Activated naive CD4-positive, alpha-beta T cell treated with anti-CD3 and anti-CD28 coated beads for 36 hours (primary cell): ENCODE measurements at regions not wholly inside any gene's neighbourhood (a gene's known extent, or its start where the extent isn't known, plus 50 kb on each side); places are given as distances from the start of the nearest gene placed in this dataset.

Experiments
- CTCF ChIA-PET: fragments of 350-600 bp; sonication (Branson Sonifier 250); formaldehyde crosslinking; loops from one replicate; lab custom pipeline; 2021; ENCODE audit warnings: antibody characterized with exemption; lab: Charles Lee
- DNase-seq: peaks from one replicate; pipeline ENCODE4 v3.0.0-alpha.2; 2020
- H3K27ac Mint-ChIP-seq: one replicate; pipeline ENCODE4 v1.8.0; 2021; ENCODE audit warnings: mild to moderate bottlenecking, mixed read lengths
- H3K27me3 Mint-ChIP-seq: one replicate; pipeline ENCODE4 v1.8.0; 2021; ENCODE audit warnings: low read depth, mixed read lengths
- H3K36me3 Mint-ChIP-seq: one replicate; pipeline ENCODE4 v1.8.0; 2021; ENCODE audit warnings: low read depth, mixed read lengths
- H3K4me1 Mint-ChIP-seq: one replicate; pipeline ENCODE4 v1.8.0; 2021; ENCODE audit warnings: low read depth, mixed read lengths
- H3K4me3 Mint-ChIP-seq: one replicate; pipeline ENCODE4 v1.8.0; 2021; ENCODE audit warnings: mild to moderate bottlenecking, moderate library complexity, mixed read lengths
- H3K9me3 Mint-ChIP-seq: one replicate; pipeline ENCODE4 v1.8.0; 2021; ENCODE audit warnings: mixed read lengths
- intact Hi-C: fragments of 100-400 bp; cut with micrococcal nuclease; formaldehyde crosslinking; loops from one replicate; pipeline ENCODE4 v1.15.1; 2023

GRCh38 chr7:35528381-35528977 is 166.5 kb downstream of the HERPUD2 start:
- CTCF ChIA-PET = no interaction called here

GRCh38 chr7:35526645-35527044 is 168.3 kb downstream of the HERPUD2 start:
- no peak overlapping the region for H3K4me3 Mint-ChIP-seq
- CTCF ChIA-PET = no interaction called here
- no peaks in the 10 kb centered on the region for H3K9me3 Mint-ChIP-seq
- peaks cover 4% of the 10 kb centered on the region for H3K27me3 Mint-ChIP-seq
- H3K4me1 Mint-ChIP-seq = no peaks in the 10 kb centered on the region
- intact Hi-C loops = no loop called here
- no peaks in the 10 kb centered on the region for H3K36me3 Mint-ChIP-seq
- DNase-seq = no peak
- H3K27ac Mint-ChIP-seq = no peak overlapping the region

More at GRCh38 chr7:35528381-35528977, 166.5 kb downstream of the HERPUD2 start:
- intact Hi-C loops = no loop called here
- no peak overlapping the region for H3K4me3 Mint-ChIP-seq
- no peaks in the 10 kb centered on the region for H3K36me3 Mint-ChIP-seq
- no peaks in the 10 kb centered on the region for H3K9me3 Mint-ChIP-seq
- H3K27ac Mint-ChIP-seq = no peak overlapping the region
- peaks cover 4% of the 10 kb centered on the region for H3K27me3 Mint-ChIP-seq
- no peaks in the 10 kb centered on the region for H3K4me1 Mint-ChIP-seq
- DNase-seq = no peak

DNA sequence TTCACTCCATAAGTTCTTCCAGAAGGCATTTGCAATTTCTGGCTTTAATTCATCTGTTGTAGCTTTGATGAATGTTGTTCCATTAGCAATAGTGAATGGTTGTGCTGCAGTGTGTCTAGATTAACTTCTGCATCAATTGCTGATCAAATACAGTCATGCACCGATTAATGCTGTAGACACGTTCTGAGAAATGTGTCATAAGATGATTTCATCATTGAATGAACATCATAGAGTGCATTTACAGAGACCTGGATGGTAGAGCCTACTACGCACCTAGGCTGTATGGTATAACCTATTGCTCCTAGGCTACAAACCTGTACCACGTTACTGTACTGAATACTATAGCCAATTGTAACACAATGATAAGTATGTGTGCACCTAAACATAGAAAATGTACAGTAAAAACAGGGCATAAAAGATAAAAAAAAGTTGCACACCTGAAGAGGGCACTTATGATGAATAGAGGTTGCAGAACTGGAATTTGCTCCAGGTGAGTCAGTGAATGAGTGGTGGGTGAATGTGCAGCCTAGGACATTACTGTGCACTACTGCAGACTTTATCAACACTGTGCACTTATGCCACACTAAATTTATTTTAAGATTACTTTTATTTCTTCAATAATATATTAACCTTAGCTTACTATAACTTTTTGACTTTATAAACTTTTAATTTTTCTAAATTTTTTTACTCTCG is 170.7 kb downstream of the HERPUD2 start:
- intact Hi-C loops = loop anchor here (5.0 kb wide), 1 partner anchor 337 kb away; no protein-coding TSS in a partner anchor
- no peak overlapping the region for H3K27ac Mint-ChIP-seq
- CTCF ChIA-PET = interaction anchor here (0.7 to 1.0 kb wide), 2 partner anchors 100 to 101 kb away, joined by 3 to 5 read pairs; no protein-coding TSS in a partner anchor

GRCh38 chr7:35523292-35523691 is 171.6 kb downstream of the HERPUD2 start:
- no peak for DNase-seq
- no peaks in the 10 kb centered on the region for H3K9me3 Mint-ChIP-seq
- no peaks in the 10 kb centered on the region for H3K36me3 Mint-ChIP-seq
- H3K4me1 Mint-ChIP-seq = no peaks in the 10 kb centered on the region
- intact Hi-C loops = loop anchor here (5.0 kb wide), 1 partner anchor 336 kb away; no protein-coding TSS in a partner anchor
- H3K27ac Mint-ChIP-seq = no peak overlapping the region
- no peak overlapping the region for H3K4me3 Mint-ChIP-seq
- CTCF ChIA-PET = no interaction called here
- H3K27me3 Mint-ChIP-seq = peaks cover 4% of the 10 kb centered on the region

More for the DNA sequence above, 170.7 kb downstream of the HERPUD2 start:
- no peak for DNase-seq
- no peaks in the 10 kb centered on the region for H3K4me1 Mint-ChIP-seq
- no peak overlapping the region for H3K4me3 Mint-ChIP-seq
- no peaks in the 10 kb centered on the region for H3K9me3 Mint-ChIP-seq
- H3K36me3 Mint-ChIP-seq = no peaks in the 10 kb centered on the region
- peaks cover 4% of the 10 kb centered on the region for H3K27me3 Mint-ChIP-seq

DNA sequence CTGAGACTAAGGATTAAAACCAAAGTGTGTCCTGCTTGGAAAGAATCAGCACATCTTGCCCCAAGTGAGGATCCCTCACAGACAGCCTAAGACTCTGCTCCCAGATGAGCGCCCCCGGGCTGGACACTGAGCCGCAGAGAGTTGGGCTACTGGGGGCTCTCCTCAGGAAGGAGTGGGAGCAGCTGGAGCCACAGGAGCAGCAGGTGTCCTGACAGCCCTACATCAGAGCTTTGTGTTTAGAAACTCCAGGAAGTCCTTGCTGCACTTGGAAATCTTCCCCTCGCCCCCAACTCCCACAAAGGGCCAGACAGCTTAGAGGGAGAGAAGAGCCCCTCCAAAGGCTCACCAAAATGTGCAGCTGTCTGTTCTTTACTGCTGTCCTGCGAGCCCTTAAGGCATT is 172.2 kb downstream of the HERPUD2 start:
- no peak overlapping the region for H3K27ac Mint-ChIP-seq
- CTCF ChIA-PET = interaction anchor here (0.8 kb wide), 1 partner anchor 98 kb away, joined by 5 read pairs; no protein-coding TSS in a partner anchor
- no peaks in the 10 kb centered on the region for H3K9me3 Mint-ChIP-seq
- H3K4me3 Mint-ChIP-seq = no peak overlapping the region
- no peaks in the 10 kb centered on the region for H3K36me3 Mint-ChIP-seq
- intact Hi-C loops = loop anchor here (5.0 kb wide), 1 partner anchor 335 kb away; no protein-coding TSS in a partner anchor
- no peaks in the 10 kb centered on the region for H3K4me1 Mint-ChIP-seq
- no peak for DNase-seq
- H3K27me3 Mint-ChIP-seq = peaks cover 4% of the 10 kb centered on the region

- Mint-ChIP-seq H3K27me3 (peaks cover 4% of the 10 kb centered on the region), H3K4me1 (no peaks in the 10 kb centered on the region), H3K9me3 (no peaks in the 10 kb centered on the region), H3K27ac (no peak overlapping the region), H3K36me3 (no peaks in the 10 kb centered on the region), H3K4me3 (no peak overlapping the region)
- intact Hi-C loops = loop anchor here (5.0 kb wide), 1 partner anchor 335 kb away; no protein-coding TSS in a partner anchor
- DNase-seq = no peak
- CTCF ChIA-PET = interaction anchor here (0.8 kb wide), 1 partner anchor 97 kb away, joined by 5 read pairs; no protein-coding TSS in a partner anchor
Measured at GRCh38 chr7:35521941-35522340, 173.0 kb downstream of the HERPUD2 start.

- intact Hi-C loops = loop anchor here (1.0 to 5.0 kb wide), 5 partner anchors 16 to 448 kb away; no protein-coding TSS in a partner anchor
- no peak overlapping the region for H3K4me3 Mint-ChIP-seq
- H3K27ac Mint-ChIP-seq = no peak overlapping the region
- H3K9me3 Mint-ChIP-seq = no peaks in the 10 kb centered on the region
- H3K27me3 Mint-ChIP-seq = peaks cover 4% of the 10 kb centered on the region
- H3K4me1 Mint-ChIP-seq = no peaks in the 10 kb centered on the region
- no peaks in the 10 kb centered on the region for H3K36me3 Mint-ChIP-seq
- DNase-seq = no peak
- CTCF ChIA-PET = interaction anchor here (0.6 to 2.0 kb wide), 20 partner anchors 9 to 2000 kb away, joined by 3 to 28 read pairs (median 4); no protein-coding TSS in a partner anchor
Measured at GRCh38 chr7:35520810-35521625, 173.9 kb downstream of the HERPUD2 start.

DNA sequence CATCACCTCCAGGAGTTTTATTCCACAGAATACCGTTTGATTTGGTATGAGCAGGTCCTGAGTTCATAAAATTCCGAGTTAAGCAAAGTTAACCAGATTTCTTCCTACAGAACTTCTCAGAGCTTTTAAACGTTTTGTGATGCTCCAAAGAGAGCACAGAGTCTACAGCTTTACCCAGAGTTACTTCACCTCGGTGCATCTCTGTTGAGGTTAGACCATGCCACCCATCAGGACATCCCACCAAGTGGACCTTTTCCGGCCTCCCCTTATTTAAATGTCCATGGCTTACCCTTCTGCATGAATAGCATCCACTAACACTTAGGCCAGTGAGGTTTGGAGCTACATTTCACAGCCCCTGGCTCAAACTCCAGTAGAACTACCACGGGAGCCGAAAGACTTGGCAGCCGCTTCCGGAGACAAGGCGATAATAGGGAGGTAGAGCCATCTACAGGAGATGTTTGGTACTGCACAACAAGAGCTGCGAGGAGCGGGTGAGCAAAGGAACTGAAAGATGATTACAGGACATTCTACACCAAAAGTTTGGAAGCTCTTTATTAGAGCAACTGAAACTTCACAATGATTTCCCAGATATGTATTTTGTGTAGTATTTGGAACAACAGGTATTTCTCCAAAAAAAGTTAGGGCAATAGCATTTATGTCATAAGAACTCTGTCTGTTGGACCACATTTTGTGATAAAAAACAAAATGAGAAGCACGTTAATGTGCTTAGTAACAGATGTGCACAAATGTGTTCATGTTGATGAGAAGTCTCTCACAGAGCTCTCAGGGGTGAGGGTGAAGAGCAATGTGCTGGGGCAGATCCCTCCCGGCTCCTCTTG is 174.7 kb downstream of the HERPUD2 start:
- Mint-ChIP-seq H3K27me3 (peaks cover 4% of the 10 kb centered on the region), H3K27ac (no peak overlapping the region), H3K36me3 (no peaks in the 10 kb centered on the region), H3K4me3 (no peak overlapping the region), H3K4me1 (no peaks in the 10 kb centered on the region), H3K9me3 (no peaks in the 10 kb centered on the region)
- CTCF ChIA-PET = interaction anchor here (0.6 to 2.0 kb wide), 23 partner anchors 10 to 1999 kb away, joined by 3 to 28 read pairs (median 3); no protein-coding TSS in a partner anchor
- intact Hi-C loops = loop anchor here (1.0 to 5.0 kb wide), 5 partner anchors 17 to 447 kb away; no protein-coding TSS in a partner anchor
- peak; percentile 73 for DNase-seq

- intact Hi-C loops = no loop called here
- Mint-ChIP-seq H3K27ac (no peak overlapping the region), H3K4me3 (no peak overlapping the region), H3K4me1 (no peaks in the 10 kb centered on the region), H3K36me3 (no peaks in the 10 kb centered on the region), H3K27me3 (peaks cover under 1% of the 10 kb centered on the region), H3K9me3 (no peaks in the 10 kb centered on the region)
- no peak for DNase-seq
- CTCF ChIA-PET = interaction anchor here (0.7 to 1.2 kb wide), 2 partner anchors 9 to 84 kb away, joined by 3 read pairs; no protein-coding TSS in a partner anchor
Measured at GRCh38 chr7:35518767-35519166, 176.2 kb downstream of the HERPUD2 start.

- H3K27ac Mint-ChIP-seq = no peak overlapping the region
- H3K36me3 Mint-ChIP-seq = no peaks in the 10 kb centered on the region
- no peak overlapping the region for H3K4me3 Mint-ChIP-seq
- H3K4me1 Mint-ChIP-seq = no peaks in the 10 kb centered on the region
- no peaks in the 10 kb centered on the region for H3K27me3 Mint-ChIP-seq
- intact Hi-C loops = no loop called here
- DNase-seq = no peak
- CTCF ChIA-PET = interaction anchor here (1.2 kb wide), 1 partner anchor 91 kb away, joined by 3 read pairs; no protein-coding TSS in a partner anchor
- H3K9me3 Mint-ChIP-seq = no peaks in the 10 kb centered on the region
Measured at GRCh38 chr7:35516498-35516897, 178.4 kb downstream of the HERPUD2 start.

DNA sequence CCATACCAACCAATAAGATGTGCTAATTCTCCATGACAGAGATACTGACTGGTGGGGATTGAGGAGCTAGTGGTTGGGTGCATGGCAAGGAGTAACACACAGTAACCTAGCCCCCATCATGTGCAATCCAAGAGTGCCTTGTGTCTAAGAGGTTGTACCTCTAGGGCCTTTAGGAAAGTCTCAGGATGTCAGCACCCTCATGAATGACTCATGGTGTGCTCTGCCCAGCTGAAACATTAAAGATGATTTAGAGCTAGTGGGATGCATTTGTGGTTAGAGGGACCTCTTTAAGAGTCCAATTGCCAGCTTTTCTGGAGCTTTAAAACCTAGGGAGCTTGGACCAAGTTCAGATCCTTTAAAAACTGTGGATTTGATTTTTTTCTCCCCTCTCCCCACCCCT is 181.1 kb downstream of the HERPUD2 start:
- CTCF ChIA-PET = no interaction called here
- Mint-ChIP-seq H3K4me3 (no peak overlapping the region), H3K4me1 (no peaks in the 10 kb centered on the region)

More for the DNA sequence above, 181.1 kb downstream of the HERPUD2 start:
- Mint-ChIP-seq H3K27me3 (peaks cover 2% of the 10 kb centered on the region), H3K27ac (no peak overlapping the region), H3K36me3 (no peaks in the 10 kb centered on the region), H3K9me3 (no peaks in the 10 kb centered on the region)
- DNase-seq = no peak
- intact Hi-C loops = no loop called here
